GM23338 (cell line): ENCODE measurements at regions not wholly inside any gene's neighbourhood (a gene's known extent, or its start where the extent isn't known, plus 50 kb on each side); places are given as distances from the start of the nearest gene placed in this dataset.

ENCODE experiments used
- ATAC-seq: fragments of 200-7000 bp; cut with Tn5 transposase; 3 replicates; pipeline ENCODE4 v1.9.1; 2020
- DNase-seq: peaks from one replicate; pipeline ENCODE4 v3.0.0-alpha.2; 2015; ENCODE audit warnings: low spot score
- H2AFZ ChIP-seq: fragments of 200-600 bp; sonication (generic); 2 replicates; pipeline ENCODE4 v1.8.0; 2016; ENCODE audit warnings: antibody characterized with exemption, mild to moderate bottlenecking, moderate library complexity
- H3F3A ChIP-seq: fragments of 200-600 bp; sonication (generic); replicated peaks from 2 replicates; pipeline ENCODE4 v1.8.0; 2017; ENCODE audit warnings: antibody characterized with exemption, mixed run types, low read depth
- H3K27ac ChIP-seq: fragments of 200-600 bp; sonication (generic); 2 replicates; pipeline ENCODE4 v1.6.1; 2016; ENCODE audit warnings: low read depth
- H3K27me3 ChIP-seq: fragments of 200-600 bp; sonication (generic); 2 replicates; pipeline ENCODE4 v1.8.0; 2016; ENCODE audit warnings: mild to moderate bottlenecking, mixed run types, moderate library complexity; ENCODE audit not compliant: insufficient read depth
- H3K36me3 ChIP-seq: fragments of 200-600 bp; sonication (generic); 2 replicates; pipeline ENCODE4 v1.8.0; 2016; ENCODE audit warnings: mild to moderate bottlenecking; ENCODE audit not compliant: insufficient read depth
- H3K4me1 ChIP-seq: fragments of 200-600 bp; sonication (generic); 2 replicates; pipeline ENCODE4 v1.8.0; 2016; ENCODE audit warnings: mild to moderate bottlenecking, moderate library complexity; ENCODE audit not compliant: insufficient read depth
- H3K4me2 ChIP-seq: fragments of 200-600 bp; sonication (generic); 2 replicates; pipeline ENCODE4 v1.7.1; 2017; ENCODE audit warnings: mixed run types
- H3K4me3 ChIP-seq: fragments of 200-600 bp; sonication (generic); 2 replicates; pipeline ENCODE4 v1.6.1; 2016; ENCODE audit warnings: mixed run types
- H3K79me2 ChIP-seq: fragments of 200-600 bp; sonication (generic); replicated peaks from 2 replicates; pipeline ENCODE4 v1.8.0; 2017; ENCODE audit warnings: mild to moderate bottlenecking; ENCODE audit not compliant: insufficient read depth
- H3K9me2 ChIP-seq: fragments of 200-600 bp; sonication (generic); 2 replicates; pipeline ENCODE4 v1.8.0; 2017; ENCODE audit not compliant: insufficient read depth
- H4K20me1 ChIP-seq: fragments of 200-600 bp; sonication (generic); replicated peaks from 2 replicates; pipeline ENCODE4 v1.8.0; 2017; ENCODE audit warnings: mild to moderate bottlenecking; ENCODE audit not compliant: insufficient read depth
- H3K27ac Mint-ChIP-seq: 2 replicates; pipeline ENCODE4 v1.8.0; 2020; ENCODE audit warnings: inconsistent platforms, mild to moderate bottlenecking, moderate library complexity, mixed read lengths
- H3K27me3 Mint-ChIP-seq: 3 replicates; pipeline ENCODE4 v1.8.0; 2022; ENCODE audit warnings: low read depth, mild to moderate bottlenecking, moderate library complexity, mixed read lengths, inconsistent platforms; ENCODE audit not compliant: insufficient read depth, poor library complexity
- H3K36me3 Mint-ChIP-seq: 3 replicates; pipeline ENCODE4 v1.8.0; 2021; ENCODE audit warnings: low read depth, mild to moderate bottlenecking, inconsistent platforms, moderate library complexity, mixed read lengths
- H3K4me1 Mint-ChIP-seq: 3 replicates; pipeline ENCODE4 v1.8.0; 2020; ENCODE audit warnings: mild to moderate bottlenecking, inconsistent platforms, mixed read lengths
- H3K4me3 Mint-ChIP-seq: 3 replicates; pipeline ENCODE4 v1.8.0; 2021; ENCODE audit warnings: moderate library complexity, mild to moderate bottlenecking, inconsistent platforms, mixed read lengths
- H3K9me3 Mint-ChIP-seq: 3 replicates; pipeline ENCODE4 v1.8.0; 2020; ENCODE audit warnings: moderate library complexity, mild to moderate bottlenecking, inconsistent platforms, mixed read lengths
- CREB1 ChIP-seq: fragments of 250-450 bp; sonication (Bioruptor Pico); IDR thresholded peaks from 2 replicates; pipeline ENCODE4 v1.5.0; 2020; ENCODE audit warnings: low read depth, mild to moderate bottlenecking, moderate library complexity
- CTCF ChIP-seq, 2 experiments: fragments of 200-600 bp in 1 of 2; sonication (generic) in 1 of 2; conservative IDR thresholded peaks; 2 replicates each; pipeline versions ENCODE4 v1.5.1 to v1.6.1; 2016 to 2017; ENCODE audit warnings: antibody characterized with exemption in 2 of 2, low read depth in 2 of 2, mild to moderate bottlenecking in 2 of 2, moderate library complexity in 1 of 2
- EZH2phosphoT487 ChIP-seq: fragments of 200-600 bp; sonication (generic); IDR thresholded peaks from one replicate; pipeline ENCODE4 v1.8.1; 2018; ENCODE audit warnings: antibody characterized with exemption; ENCODE audit not compliant: unreplicated experiment
- NANOG ChIP-seq: IDR thresholded peaks from 2 replicates; pipeline ENCODE4 v1.6.1; 2016; ENCODE audit warnings: antibody characterized with exemption, borderline replicate concordance
- POLR2AphosphoS5 ChIP-seq: IDR thresholded peaks from 2 replicates; pipeline ENCODE4 v1.6.1; 2016; ENCODE audit warnings: antibody characterized with exemption, low read depth
- REST ChIP-seq: IDR thresholded peaks from one replicate; pipeline ENCODE4 v1.6.1; 2018; ENCODE audit warnings: antibody characterized with exemption; ENCODE audit not compliant: unreplicated experiment
- ZNF114 ChIP-seq: fragments of 250-450 bp; sonication (Bioruptor Pico); IDR thresholded peaks from 2 replicates; pipeline ENCODE4 v1.5.0; 2020; ENCODE audit warnings: mild to moderate bottlenecking, moderate library complexity
- ZNF331 ChIP-seq: fragments of 250-450 bp; sonication (Bioruptor Pico); IDR thresholded peaks from 2 replicates; pipeline ENCODE4 v1.5.0; 2020; ENCODE audit warnings: low read depth, mild to moderate bottlenecking, moderate library complexity

GRCh38 chr5:129249886-129250285 lies 155.3 kb downstream of the ISOC1 start:
- no peaks in the 10 kb centered on the region for H3K4me1 Mint-ChIP-seq
- H3K27ac ChIP-seq = no peak overlapping the region
- no peaks in the 10 kb centered on the region for H3K36me3 ChIP-seq
- H3K27ac Mint-ChIP-seq = no peak overlapping the region; the same call in 1 of the 2 replicates
- no peaks in the 10 kb centered on the region for H3K79me2 ChIP-seq
- H3F3A ChIP-seq = no peaks in the 10 kb centered on the region
- H3K9me3 Mint-ChIP-seq = peaks cover 3% of the 10 kb centered on the region; the same call in 1 of the 3 replicates
- H3K9me2 ChIP-seq = no peaks in the 10 kb centered on the region
- ATAC-seq = no peak
- H4K20me1 ChIP-seq = no peaks in the 10 kb centered on the region
- H2AFZ ChIP-seq = peak overlapping the region; percentile 14; the same call in 1 of the 2 replicates
- TF ChIP-seq POLR2AphosphoS5 (no peak), REST (no peak), ZNF331 (no peak), EZH2phosphoT487 (no peak)
- no peak overlapping the region for H3K4me3 ChIP-seq
- no peaks in the 10 kb centered on the region for H3K4me1 ChIP-seq
- no peak overlapping the region for H3K4me2 ChIP-seq
- H3K27me3 ChIP-seq = no peaks in the 10 kb centered on the region
- no peaks in the 10 kb centered on the region for H3K36me3 Mint-ChIP-seq
- no peak overlapping the region for H3K4me3 Mint-ChIP-seq
- DNase-seq = no peak
- peaks cover 4% of the 10 kb centered on the region for H3K27me3 Mint-ChIP-seq

GRCh38 chr5:129271308-129271707 lies 176.8 kb downstream of the ISOC1 start:
- Mint-ChIP-seq H3K9me3 (no peaks in the 10 kb centered on the region), H3K36me3 (no peaks in the 10 kb centered on the region), H3K27ac (no peak overlapping the region), H3K4me3 (no peak overlapping the region), H3K4me1 (no peaks in the 10 kb centered on the region), H3K27me3 (no peaks in the 10 kb centered on the region)
- Histone ChIP-seq H2AFZ (no peak overlapping the region; the same call in 1 of the 2 replicates), H3K4me1 (no peaks in the 10 kb centered on the region; the same call in 1 of the 2 replicates), H3K27me3 (no peaks in the 10 kb centered on the region), H4K20me1 (no peaks in the 10 kb centered on the region), H3K36me3 (no peaks in the 10 kb centered on the region), H3K4me2 (no peak overlapping the region), H3K4me3 (no peak overlapping the region), H3K79me2 (no peaks in the 10 kb centered on the region), H3F3A (no peaks in the 10 kb centered on the region), H3K27ac (no peak overlapping the region), H3K9me2 (no peaks in the 10 kb centered on the region)
- DNase-seq (peak; percentile 82), ATAC-seq (peak; percentile 99)
- peak; percentile 59 to 71 for TF ChIP-seq CTCF (conservative IDR thresholded peaks at IDR 0.05; ENCODE audit: low read depth in 2 of 2)
- no peak for TF ChIP-seq NANOG
- TF ChIP-seq POLR2AphosphoS5 = no peak
- TF ChIP-seq REST = no peak
- TF ChIP-seq ZNF114 (CRISPR knock-in tag) = no peak
- no peak for TF ChIP-seq CREB1 (CRISPR knock-in tag)
